ENCODE measurements at regions not wholly inside any gene's neighbourhood (a gene's known extent, or its start where the extent isn't known, plus 50 kb on each side); places are given as distances from the start of the nearest gene placed in this dataset.

DNA sequence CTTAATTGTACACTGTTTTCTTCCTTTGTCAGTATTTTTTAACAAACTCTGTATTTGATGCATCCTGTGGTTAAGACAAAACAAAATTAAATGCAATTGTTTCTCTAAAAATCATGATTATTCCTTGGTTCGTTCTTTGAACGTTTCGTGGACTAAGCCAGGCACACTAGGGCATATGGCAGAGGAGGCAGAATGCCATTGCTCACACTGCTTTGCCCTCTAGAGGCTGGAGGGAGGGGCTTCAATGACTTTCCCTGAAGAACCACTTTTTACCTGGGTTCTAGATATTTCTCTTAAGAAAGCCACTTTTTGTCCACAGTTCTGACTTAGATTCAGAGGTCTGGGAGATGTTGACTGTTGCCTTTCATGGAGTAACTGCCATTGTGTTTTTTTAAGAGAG is 236.2 kb upstream of the ADAMTSL1 start:
- TF ChIP-seq CBX5 (IDR thresholded peaks at IDR 0.05; ENCODE audit: low read depth) (no peak), BCL3 (IDR thresholded peaks at IDR 0.05; ENCODE audit: borderline replicate concordance, insufficient read depth, low read depth, low read length, poor library complexity, severe bottlenecking) (no peak), SP1 (IDR thresholded peaks at IDR 0.05; ENCODE audit: low read depth, low read length) (no peak), NFYA (IDR thresholded peaks at IDR 0.05; ENCODE audit: borderline replicate concordance, low read depth, low read length) (no peak), SUZ12 (IDR thresholded peaks at IDR 0.05; ENCODE audit: unreplicated experiment) (no peak), RCOR1 (conservative IDR thresholded peaks at IDR 0.05; ENCODE audit: low read depth, low read length) (no peak)
- H3K4me2 ChIP-seq (ENCODE audit: control insufficient read depth, insufficient read depth): no peak overlapping the region
- FAIRE-seq (no peak), ATAC-seq (no peak), DNase-seq (ENCODE audit: low read depth, low spot score) (no peak)
- no peak overlapping the region for H3K27ac ChIP-seq (ENCODE audit: control insufficient read depth, insufficient read depth)
- ChIA-PET SMC1A (ENCODE audit: uncharacterized antibody, unreplicated experiment) (no interaction called here), CTCF (no interaction called here), RAD21 (ENCODE audit: unreplicated experiment) (no interaction called here), POLR2A (no interaction called here)
- H3K79me2 ChIP-seq (ENCODE audit: control insufficient read depth, insufficient read depth, low read length): no peaks in the 10 kb centered on the region
- no TSS peak for BruUV-seq (replicated peaks)
- H3K27me3 ChIP-seq (replicated peaks in 1 of 2; ENCODE audit: control insufficient read depth in 2 of 2, insufficient read depth in 2 of 2, low read length in 1 of 2): no peaks in the 10 kb centered on the region
- H2AFZ ChIP-seq (ENCODE audit: control insufficient read depth, low read depth, low read length): no peak overlapping the region
- intact Hi-C loops (cut with micrococcal nuclease; ENCODE audit: unreplicated experiment) (no loop called here), in situ Hi-C loops (cut with MboI) (no loop called here)
- WGBS (ENCODE audit: insufficient coverage, insufficient replicate concordance, low lambda C conversion rate, missing lambda C conversion rate): 0% methylated on average over 3 of the region's 3 CpGs
- no peak overlapping the region for H3K9ac ChIP-seq (ENCODE audit: control insufficient read depth, insufficient read depth, low read length)
- no peak overlapping the region for H3K4me3 ChIP-seq
- no peaks in the 10 kb centered on the region for H3K36me3 ChIP-seq (ENCODE audit: control insufficient read depth in 2 of 2, insufficient read depth in 2 of 2, low read length in 1 of 2)
- H4K20me1 ChIP-seq (ENCODE audit: control insufficient read depth, insufficient read depth): no peaks in the 10 kb centered on the region
- no peaks in the 10 kb centered on the region for H3K4me1 ChIP-seq (ENCODE audit: control insufficient read depth, insufficient read depth, low read length)
- H3K9me3 ChIP-seq (replicated peaks; ENCODE audit: control insufficient read depth, insufficient read depth, low read length): no peaks in the 10 kb centered on the region

DNA sequence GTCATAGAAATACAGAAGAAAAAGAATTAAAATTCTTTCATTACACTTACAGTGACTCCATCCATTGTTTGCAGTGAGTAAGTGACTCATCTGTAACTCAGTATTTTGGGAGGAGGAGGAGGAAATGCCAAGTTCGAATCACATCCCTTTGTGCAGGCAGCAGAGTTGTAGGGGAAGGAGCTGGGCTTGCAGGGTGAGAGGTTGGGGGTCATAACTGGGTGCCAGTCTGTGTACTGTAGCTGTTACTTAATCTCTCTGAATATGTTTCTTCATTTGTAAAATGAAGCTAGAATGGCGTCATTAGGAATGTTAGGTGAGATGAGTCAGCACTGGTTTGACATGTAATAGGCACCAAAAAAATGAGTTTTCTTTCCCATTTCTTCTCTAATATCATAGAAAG is 235.7 kb upstream of the ADAMTSL1 start:
- H4K20me1 ChIP-seq (ENCODE audit: control insufficient read depth, insufficient read depth): no peaks in the 10 kb centered on the region
- intact Hi-C loops (cut with micrococcal nuclease; ENCODE audit: unreplicated experiment): no loop called here
- RAD21 ChIA-PET (ENCODE audit: unreplicated experiment): no interaction called here
- POLR2A ChIA-PET: no interaction called here
- no peak overlapping the region for H3K27ac ChIP-seq (ENCODE audit: control insufficient read depth, insufficient read depth)
- CTCF ChIA-PET: no interaction called here
- no peaks in the 10 kb centered on the region for H3K79me2 ChIP-seq (ENCODE audit: control insufficient read depth, insufficient read depth, low read length)
- no peak overlapping the region for H3K4me2 ChIP-seq (ENCODE audit: control insufficient read depth, insufficient read depth)
- H3K9ac ChIP-seq (ENCODE audit: control insufficient read depth, insufficient read depth, low read length): no peak overlapping the region
- SMC1A ChIA-PET (ENCODE audit: uncharacterized antibody, unreplicated experiment): no interaction called here
- no peak for ATAC-seq
- H3K36me3 ChIP-seq (ENCODE audit: control insufficient read depth in 2 of 2, insufficient read depth in 2 of 2, low read length in 1 of 2): no peaks in the 10 kb centered on the region
- WGBS (ENCODE audit: insufficient coverage, insufficient replicate concordance, low lambda C conversion rate, missing lambda C conversion rate): 3% methylated on average over 2 of the region's 2 CpGs
- H3K9me3 ChIP-seq (replicated peaks; ENCODE audit: control insufficient read depth, insufficient read depth, low read length): no peaks in the 10 kb centered on the region
- no peak overlapping the region for H3K4me3 ChIP-seq
- H2AFZ ChIP-seq (ENCODE audit: control insufficient read depth, low read depth, low read length): no peak overlapping the region
- H3K4me1 ChIP-seq (ENCODE audit: control insufficient read depth, insufficient read depth, low read length): no peaks in the 10 kb centered on the region
- H3K27me3 ChIP-seq (replicated peaks in 1 of 2; ENCODE audit: control insufficient read depth in 2 of 2, insufficient read depth in 2 of 2, low read length in 1 of 2): no peaks in the 10 kb centered on the region
- BruUV-seq (replicated peaks): no TSS peak
- no peak for FAIRE-seq
- in situ Hi-C loops (cut with MboI): no loop called here
- TF ChIP-seq, protein P1, sequence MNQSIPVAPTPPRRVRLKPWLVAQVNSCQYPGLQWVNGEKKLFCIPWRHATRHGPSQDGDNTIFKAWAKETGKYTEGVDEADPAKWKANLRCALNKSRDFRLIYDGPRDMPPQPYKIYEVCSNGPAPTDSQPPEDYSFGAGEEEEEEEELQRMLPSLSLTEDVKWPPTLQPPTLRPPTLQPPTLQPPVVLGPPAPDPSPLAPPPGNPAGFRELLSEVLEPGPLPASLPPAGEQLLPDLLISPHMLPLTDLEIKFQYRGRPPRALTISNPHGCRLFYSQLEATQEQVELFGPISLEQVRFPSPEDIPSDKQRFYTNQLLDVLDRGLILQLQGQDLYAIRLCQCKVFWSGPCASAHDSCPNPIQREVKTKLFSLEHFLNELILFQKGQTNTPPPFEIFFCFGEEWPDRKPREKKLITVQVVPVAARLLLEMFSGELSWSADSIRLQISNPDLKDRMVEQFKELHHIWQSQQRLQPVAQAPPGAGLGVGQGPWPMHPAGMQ (IDR thresholded peaks at IDR 0.05; ENCODE audit: borderline replicate concordance): no peak
- TF ChIP-seq BCL11A (IDR thresholded peaks at IDR 0.05; ENCODE audit: low read depth, low read length): no peak
- no peak for TF ChIP-seq HSF1 (IDR thresholded peaks at IDR 0.05; ENCODE audit: low read depth, low read length)
- no peak for TF ChIP-seq BHLHE40 (IDR thresholded peaks at IDR 0.05; ENCODE audit: borderline replicate concordance in 1 of 2, low read depth in 2 of 2, low read length in 1 of 2)
- no peak for TF ChIP-seq RUNX3 (IDR thresholded peaks at IDR 0.05; ENCODE audit: low read length)
- TF ChIP-seq ATF7 (IDR thresholded peaks at IDR 0.05; ENCODE audit: low read depth): no peak
- no peak for TF ChIP-seq POLR2AphosphoS2 (IDR thresholded peaks at IDR 0.05; ENCODE audit: low read depth, low read length)
- no peak for TF ChIP-seq TAF1 (IDR thresholded peaks at IDR 0.05; ENCODE audit: borderline replicate concordance, low read depth, low read length)
- no peak for TF ChIP-seq SIX5 (IDR thresholded peaks at IDR 0.05; ENCODE audit: low read depth, low read length, severe bottlenecking)
- no peak for TF ChIP-seq CBX5 (IDR thresholded peaks at IDR 0.05; ENCODE audit: low read depth)
- no peak for DNase-seq (ENCODE audit: low read depth, low spot score)
